Tongue (tissue), 2 donors: ENCODE measurements at regions not wholly inside any gene's neighbourhood (a gene's known extent, or its start where the extent isn't known, plus 50 kb on each side); places are given as distances from the start of the nearest gene placed in this dataset. TPM values are rescaled to one million over a fixed set of nuclear protein-coding genes. Genes with fewer than 3 reads are reported as not detected.
"Not testable (repeated sequence)": the region's sequence is repeated elsewhere in the genome, so short reads cannot be mapped to it uniquely, and the experiment has no call there.

Experiments used
- DNase-seq: peaks from one replicate; pipeline ENCODE4 v3.0.0-alpha.2; 2015
- small RNA-seq: library from RNA; depleted of rRNA; stranded (forward); fragments of <200 nt; gene quantifications from one replicate; pipeline ENCODE3, GENCODE V24; 2014; ENCODE audit warnings: low replicate concordance

- peak; percentile 0 for DNase-seq
Observed at GRCh38 chrX:94854251-94854650, 1180.2 kb downstream of the FAM133A start.

DNA sequence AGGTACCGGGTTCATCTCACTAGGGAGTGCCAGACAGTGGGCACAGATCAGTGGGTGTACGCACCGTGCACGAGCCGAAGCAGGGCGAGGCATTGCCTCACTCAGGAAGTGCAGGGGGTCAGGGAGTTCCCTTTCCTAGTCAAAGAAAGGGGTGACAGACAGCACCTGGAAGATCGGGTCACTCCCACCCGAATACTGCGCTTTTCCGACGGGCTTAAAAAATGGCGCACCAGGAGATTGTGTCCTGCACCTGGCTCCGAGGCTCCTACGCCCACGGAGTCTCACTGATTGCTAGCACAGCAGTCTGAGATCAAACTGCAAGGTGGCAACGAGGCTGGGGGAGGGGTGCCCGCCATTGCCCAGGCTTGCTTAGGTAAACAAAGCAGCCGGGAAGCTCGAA, 1188.5 kb downstream of the FAM133A start:
- DNase-seq, result not testable (repeated sequence)

GRCh38 chrX:94871640-94872039, 1197.6 kb downstream of the FAM133A start:
- DNase-seq, result no peak

- DNase-seq, result no peak
Observed at GRCh38 chrX:94901849-94902248, 1227.8 kb downstream of the FAM133A start.

GRCh38 chrX:94908171-94908570, 1234.2 kb downstream of the FAM133A start:
- DNase-seq, result no peak

GRCh38 chrX:94908648-94909047, 1234.6 kb downstream of the FAM133A start:
- DNase-seq, result no peak

DNA sequence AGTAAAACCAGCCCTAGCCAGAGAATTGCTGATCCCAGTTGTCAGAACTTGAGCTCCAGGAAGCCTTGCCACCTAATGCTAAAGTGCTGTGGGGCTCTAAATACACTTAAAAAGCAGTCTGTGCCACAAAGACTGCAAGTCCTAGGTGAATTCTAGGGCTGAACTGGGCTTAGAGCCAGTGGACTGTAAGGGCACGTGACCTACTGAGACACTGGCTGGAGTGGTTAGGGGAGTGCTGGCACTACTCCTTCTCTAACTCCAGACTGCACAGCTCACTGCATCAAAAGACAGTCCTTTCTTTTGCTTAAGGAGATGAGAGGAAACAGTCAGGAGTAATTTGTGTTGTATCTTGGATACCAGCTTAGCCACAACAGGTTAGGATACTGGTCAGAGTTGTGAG, 1240.2 kb downstream of the FAM133A start:
- no peak for DNase-seq

DNA sequence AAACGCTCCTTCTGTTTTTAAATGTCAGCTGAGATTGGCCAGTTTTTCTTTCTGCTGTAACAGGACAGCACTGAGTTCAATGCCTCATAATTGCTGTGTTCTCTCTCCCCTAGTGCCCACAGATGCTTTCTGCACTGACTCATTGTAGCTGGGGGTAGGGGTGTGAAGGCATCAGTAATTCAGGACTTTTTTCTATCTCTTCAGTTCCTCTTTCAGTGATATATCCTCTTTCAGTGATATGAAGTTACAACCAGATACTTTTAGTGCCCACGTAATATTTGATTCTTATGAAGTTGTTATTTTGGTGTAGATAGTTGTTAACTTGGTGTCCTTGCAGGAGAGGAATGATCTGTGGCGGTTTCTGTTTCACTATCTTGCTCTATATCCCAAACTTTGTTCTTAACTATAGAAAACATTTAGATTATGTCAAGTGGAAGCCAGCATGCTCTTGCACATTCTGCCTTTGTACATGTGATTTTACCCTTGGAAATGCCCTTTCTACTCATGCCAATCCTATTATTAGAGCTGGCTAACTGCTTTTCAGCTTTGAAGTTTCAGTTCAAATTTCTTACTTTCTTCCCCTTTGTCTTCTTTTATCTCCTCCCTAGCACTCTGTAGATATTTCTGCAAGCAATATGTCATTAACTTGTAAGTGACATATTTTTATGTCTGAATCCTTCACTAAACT, 1258.4 kb downstream of the FAM133A start:
- DNase-seq, result no peak

GRCh38 chrX:94936722-94937121, 1262.7 kb downstream of the FAM133A start:
- no peak for DNase-seq

DNA sequence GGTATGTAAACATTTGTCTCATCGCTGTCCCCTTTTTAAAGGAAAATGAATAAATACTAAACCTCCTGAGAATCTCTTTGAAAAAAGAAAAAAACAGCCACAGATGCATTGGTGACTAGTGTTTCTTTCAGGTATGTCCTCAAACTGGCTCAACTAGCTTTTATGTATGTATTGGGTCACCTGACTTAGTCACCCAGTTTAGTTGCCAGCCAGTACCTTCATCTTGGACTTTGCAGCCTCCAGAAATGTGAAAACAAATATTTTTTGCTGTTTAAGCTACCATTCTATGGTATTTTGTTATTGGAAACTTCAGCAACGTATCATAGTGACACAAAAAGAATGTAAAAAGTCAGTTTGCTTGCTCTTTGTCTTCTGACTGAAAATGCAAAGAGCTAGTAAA, 1263.5 kb downstream of the FAM133A start:
- DNase-seq, result no peak

GRCh38 chrX:94942603-94943002, 1268.6 kb downstream of the FAM133A start:
- DNase-seq, result no peak

DNA sequence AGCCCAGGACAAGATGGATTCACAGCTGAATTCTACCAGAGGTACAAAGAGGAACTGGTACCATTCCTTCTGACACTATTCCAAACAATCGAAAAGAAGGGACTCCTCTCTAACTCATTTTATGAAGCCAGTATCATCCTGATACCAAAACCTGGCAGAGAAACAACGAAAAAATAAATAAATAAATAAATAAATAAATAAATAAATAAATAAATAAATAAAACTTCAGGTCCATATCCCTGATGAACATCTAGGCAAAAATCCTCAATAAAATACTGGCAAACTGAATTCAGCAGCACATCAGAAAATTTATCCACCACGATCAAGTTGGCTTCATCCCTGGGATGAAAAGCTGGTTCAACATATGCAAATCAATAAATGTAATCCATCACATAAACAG, 1272.1 kb downstream of the FAM133A start:
- DNase-seq, result not testable (repeated sequence)

DNA sequence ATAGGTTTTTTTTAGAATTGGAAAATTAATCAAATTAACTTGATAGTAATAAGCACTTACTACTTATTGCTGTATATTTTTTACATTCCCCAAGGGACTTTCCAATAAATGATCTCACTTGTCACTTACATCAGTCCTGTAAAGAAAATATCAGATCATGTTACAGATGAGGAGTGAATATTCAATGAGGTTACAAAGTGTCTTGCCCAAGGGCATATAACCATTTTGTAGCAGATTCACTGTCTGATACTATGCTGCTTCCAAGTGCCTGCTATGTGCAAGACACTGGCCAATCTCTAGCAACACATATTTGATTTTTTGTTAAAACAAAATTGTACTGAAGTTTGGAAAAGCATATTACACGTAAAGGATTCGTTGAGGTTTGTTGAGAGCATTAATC, 1287.7 kb downstream of the FAM133A start:
- DNase-seq, result no peak

DNA sequence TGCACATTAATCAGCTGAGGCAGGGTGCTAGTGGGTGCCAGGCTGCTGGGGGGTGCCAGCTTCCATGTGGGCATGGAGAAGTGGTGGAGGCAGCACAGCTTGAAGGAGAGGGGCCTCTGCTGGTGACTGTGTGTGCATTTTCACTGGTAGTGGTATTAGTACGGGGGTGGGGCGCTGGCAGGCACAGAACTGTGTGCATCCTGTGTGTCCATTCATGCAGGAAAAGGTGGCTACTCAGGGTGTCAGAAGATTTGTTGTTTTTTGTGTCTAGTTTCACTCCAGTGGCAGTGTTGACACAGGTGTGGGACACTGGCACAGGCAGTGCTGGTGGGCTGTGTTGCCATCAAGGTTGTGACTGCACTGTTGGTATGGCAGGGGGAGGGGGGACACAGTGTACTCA, 1303.6 kb downstream of the FAM133A start:
- no peak for DNase-seq

GRCh38 chrX:94977986-94978385, 1304.0 kb downstream of the FAM133A start:
- DNase-seq, result no peak

Small RNAs in the stretch of these regions (small RNA-seq; reads per million reads assigned to genes)
- not detected for gene RF00019
